Activated T-helper 17 cell treated with anti-CD3 and anti-CD28 coated beads, Interleukin-2, amount 50 U/mL, for 72 hours (primary cell): ENCODE measurements at regions not wholly inside any gene's neighbourhood (a gene's known extent, or its start where the extent isn't known, plus 50 kb on each side); places are given as distances from the start of the nearest gene placed in this dataset.
"Not testable (repeated sequence)": the region's sequence is repeated elsewhere in the genome, so short reads cannot be mapped to it uniquely, and the experiment has no call there.

Source experiments
- ATAC-seq: fragments of 150-1000 bp; cut with Tn5 transposase; replicated peaks from 2 replicates; pipeline ENCODE4 v1.10.0; 2021; ENCODE audit warnings: mild to moderate bottlenecking, moderate library complexity
- H3K27ac Mint-ChIP-seq: one replicate; pipeline ENCODE4 v1.8.0; 2022; ENCODE audit warnings: mixed read lengths
- H3K27me3 Mint-ChIP-seq: one replicate; pipeline ENCODE4 v1.8.0; 2022; ENCODE audit warnings: mixed read lengths
- H3K36me3 Mint-ChIP-seq: one replicate; pipeline ENCODE4 v1.8.0; 2022; ENCODE audit warnings: low read depth, mild to moderate bottlenecking, mixed read lengths
- H3K4me1 Mint-ChIP-seq: one replicate; pipeline ENCODE4 v1.8.0; 2022; ENCODE audit warnings: mixed read lengths
- H3K4me3 Mint-ChIP-seq: one replicate; pipeline ENCODE4 v1.8.0; 2022; ENCODE audit warnings: mild to moderate bottlenecking, mixed read lengths
- H3K9me3 Mint-ChIP-seq: one replicate; pipeline ENCODE4 v1.8.0; 2022; ENCODE audit warnings: mixed read lengths

DNA sequence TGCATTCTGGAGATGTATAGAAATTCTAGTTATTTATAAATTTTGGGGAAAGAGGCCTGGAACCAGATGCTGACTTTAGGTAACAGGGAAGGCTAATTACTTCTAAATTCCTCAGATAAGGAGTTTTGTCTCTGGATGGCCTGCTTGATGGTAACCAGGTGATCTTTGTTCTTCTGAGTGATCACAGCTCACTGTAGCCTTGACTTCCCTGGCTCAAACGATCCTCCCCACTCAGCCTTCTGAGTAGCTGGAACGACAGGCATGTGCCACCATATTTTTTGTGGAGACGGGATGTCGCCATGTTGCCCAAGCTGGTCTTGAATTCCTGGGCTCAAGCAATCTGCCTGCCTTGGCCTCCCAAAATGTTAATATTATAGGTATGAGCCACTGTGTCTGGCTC lies 54.4 kb upstream of the MSH6 start:
- H3K4me1 Mint-ChIP-seq = no peaks in the 10 kb centered on the region
- no peaks in the 10 kb centered on the region for H3K36me3 Mint-ChIP-seq

DNA sequence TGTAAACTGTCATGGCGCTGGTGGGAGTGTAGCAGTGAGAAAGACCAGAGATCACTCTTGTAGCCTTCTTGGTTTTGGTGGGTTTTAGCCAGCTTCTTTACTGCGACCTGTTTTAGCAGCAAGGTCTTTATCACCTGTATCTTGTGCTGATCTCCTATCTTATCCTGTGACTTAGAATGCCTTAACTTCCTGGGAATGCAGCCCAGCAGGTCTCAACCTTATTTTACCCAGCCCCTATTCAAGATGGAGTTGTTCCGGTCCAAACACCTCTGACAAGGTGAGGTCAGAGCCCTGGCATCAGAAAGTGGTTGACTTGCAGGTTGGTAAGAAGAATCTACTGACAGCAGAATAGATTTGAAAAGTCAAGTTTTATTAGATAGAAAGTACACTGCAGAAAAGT lies 55.0 kb upstream of the MSH6 start:
- H3K36me3 Mint-ChIP-seq = no peaks in the 10 kb centered on the region
- no peaks in the 10 kb centered on the region for H3K4me1 Mint-ChIP-seq

More for the DNA sequence above, 54.4 kb upstream of the MSH6 start:
- H3K9me3 Mint-ChIP-seq = no peaks in the 10 kb centered on the region
- no peak overlapping the region for H3K4me3 Mint-ChIP-seq
- no peaks in the 10 kb centered on the region for H3K27me3 Mint-ChIP-seq
- no peak for ATAC-seq
- H3K27ac Mint-ChIP-seq = no peak overlapping the region

DNA sequence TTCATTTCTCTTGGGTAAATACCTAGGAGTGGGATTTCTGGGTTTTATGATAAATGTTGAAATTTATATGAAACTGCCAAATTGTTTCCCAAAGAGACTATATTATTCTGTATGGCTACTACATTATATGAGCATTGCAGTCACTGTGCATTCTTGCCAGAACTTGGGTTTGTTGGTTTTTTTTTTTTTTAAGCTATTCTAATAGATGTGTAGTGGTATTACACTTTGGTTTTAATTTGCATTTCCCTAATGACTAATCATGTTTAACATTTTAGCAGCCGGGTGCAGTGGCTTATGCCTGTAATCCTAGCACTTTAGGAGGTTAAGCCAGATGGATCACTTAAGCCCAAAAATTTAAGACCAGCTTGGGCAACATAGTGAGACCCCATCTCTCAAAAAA lies 56.0 kb upstream of the MSH6 start:
- H3K27ac Mint-ChIP-seq, H3K36me3 Mint-ChIP-seq, H3K27me3 Mint-ChIP-seq, H3K4me1 Mint-ChIP-seq, H3K4me3 Mint-ChIP-seq, H3K9me3 Mint-ChIP-seq: not testable (repeated sequence)
- ATAC-seq = peak; percentile 35

More for the DNA sequence above, 55.0 kb upstream of the MSH6 start:
- ATAC-seq = no peak
- H3K27me3 Mint-ChIP-seq = no peaks in the 10 kb centered on the region
- H3K27ac Mint-ChIP-seq = no peak overlapping the region
- H3K9me3 Mint-ChIP-seq = no peaks in the 10 kb centered on the region
- H3K4me3 Mint-ChIP-seq = no peak overlapping the region

DNA sequence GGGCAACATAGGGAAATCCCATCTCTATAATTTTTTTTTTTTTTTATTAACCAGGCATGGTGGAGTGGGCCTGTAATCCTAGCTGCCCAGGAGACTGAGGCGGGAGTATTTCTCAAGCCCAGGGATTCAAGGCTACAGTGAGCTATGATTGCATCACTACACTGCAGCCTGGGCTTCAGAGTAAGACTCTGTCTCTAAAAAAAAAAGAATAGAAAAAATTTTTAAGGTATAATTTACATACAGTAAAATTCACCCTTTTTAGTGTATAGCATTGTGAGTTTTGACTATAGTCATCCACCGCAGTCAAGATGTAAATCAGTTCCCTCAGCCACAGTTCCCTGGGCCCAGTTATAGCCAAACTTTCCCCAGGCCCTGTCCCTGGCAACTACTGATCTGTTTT lies 57.1 kb upstream of the MSH6 start:
- no peaks in the 10 kb centered on the region for H3K36me3 Mint-ChIP-seq
- H3K4me1 Mint-ChIP-seq = no peaks in the 10 kb centered on the region
- no peak for ATAC-seq
- no peak overlapping the region for H3K27ac Mint-ChIP-seq
- no peaks in the 10 kb centered on the region for H3K9me3 Mint-ChIP-seq
- no peak overlapping the region for H3K4me3 Mint-ChIP-seq
- H3K27me3 Mint-ChIP-seq = no peaks in the 10 kb centered on the region

DNA sequence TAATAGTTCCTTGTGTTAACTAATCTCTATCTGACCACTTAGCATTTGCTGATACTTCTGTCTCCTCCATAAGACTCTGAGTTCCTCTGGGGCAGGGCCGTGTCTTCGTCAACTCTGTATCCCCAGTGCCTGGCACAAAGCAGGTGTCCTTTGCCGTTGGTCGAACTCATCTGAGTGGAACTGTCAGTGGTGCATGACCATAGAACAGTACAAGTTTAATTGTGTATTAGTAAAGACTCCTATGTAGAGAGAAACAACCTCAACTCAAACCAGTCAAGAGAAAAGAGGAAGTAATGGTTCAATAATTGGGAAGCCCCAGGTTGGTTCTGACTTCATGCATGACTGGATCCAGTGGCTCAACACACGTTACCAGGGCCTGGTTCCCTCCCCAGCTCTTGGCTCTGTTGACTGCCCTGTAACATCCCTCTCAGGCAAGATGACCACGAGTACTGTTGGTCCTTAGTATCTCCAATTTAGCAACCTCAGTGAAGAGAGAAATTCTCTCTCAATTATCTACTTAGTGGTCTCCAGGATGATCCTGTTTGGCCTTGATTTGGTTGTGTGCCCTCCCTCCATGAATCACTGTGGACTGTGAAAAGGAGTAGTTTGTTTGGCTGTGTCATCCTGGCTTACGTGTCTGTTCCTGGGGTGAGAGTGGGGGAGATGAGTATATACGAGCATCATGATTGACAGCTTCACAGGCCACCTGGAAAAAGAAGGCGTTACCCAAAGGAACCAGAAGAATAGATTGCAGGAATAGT lies 58.5 kb upstream of the MSH6 start:
- H3K36me3 Mint-ChIP-seq = no peaks in the 10 kb centered on the region
- H3K9me3 Mint-ChIP-seq = no peaks in the 10 kb centered on the region
- H3K27ac Mint-ChIP-seq = no peak overlapping the region
- H3K4me1 Mint-ChIP-seq = no peaks in the 10 kb centered on the region
- H3K4me3 Mint-ChIP-seq = no peak overlapping the region
- peak; percentile 35 for ATAC-seq
- no peaks in the 10 kb centered on the region for H3K27me3 Mint-ChIP-seq

DNA sequence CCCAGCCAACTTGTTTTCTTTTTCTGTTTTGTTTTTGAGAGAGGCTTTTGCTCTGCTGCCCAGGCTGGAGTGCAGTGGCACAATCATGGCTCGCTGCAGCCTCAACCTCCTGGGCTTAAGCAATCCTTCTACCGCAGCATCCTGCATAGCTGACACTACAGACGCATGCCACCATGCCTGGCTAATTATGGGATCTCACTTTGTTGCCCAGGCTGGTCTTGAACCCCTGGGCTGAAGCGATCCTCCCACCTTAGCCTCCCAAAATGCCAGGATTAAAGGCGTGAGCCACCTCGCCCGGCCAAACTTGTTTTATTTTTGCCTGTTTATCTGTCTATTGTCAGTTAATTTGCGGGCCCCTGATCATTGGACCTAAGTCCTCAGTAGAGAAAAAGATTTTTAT lies 61.6 kb upstream of the MSH6 start:
- no peak for ATAC-seq

DNA sequence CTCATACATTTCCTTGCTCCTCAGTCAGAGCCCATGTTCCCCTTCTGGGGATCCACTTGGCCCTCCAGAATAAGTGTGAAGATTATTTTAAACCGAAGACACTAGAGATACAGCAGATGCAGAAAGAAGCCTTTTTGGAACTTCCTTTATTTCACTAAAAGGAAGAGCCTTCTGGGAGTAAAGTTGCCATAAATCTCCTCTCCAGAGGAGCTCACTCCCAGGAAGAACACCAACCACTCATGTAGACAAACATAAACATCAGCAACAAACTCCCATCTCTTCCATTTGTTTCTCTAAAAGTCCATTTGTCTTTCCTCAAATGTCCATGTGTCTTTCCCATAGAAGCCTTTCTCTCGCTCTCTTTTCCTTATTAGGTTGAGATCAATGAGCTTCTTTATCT lies 62.4 kb upstream of the MSH6 start:
- no peaks in the 10 kb centered on the region for H3K4me1 Mint-ChIP-seq
- H3K4me3 Mint-ChIP-seq = no peak overlapping the region
- H3K9me3 Mint-ChIP-seq = no peaks in the 10 kb centered on the region
- ATAC-seq = no peak
- no peaks in the 10 kb centered on the region for H3K27me3 Mint-ChIP-seq
- no peak overlapping the region for H3K27ac Mint-ChIP-seq
- H3K36me3 Mint-ChIP-seq = no peaks in the 10 kb centered on the region

More for the DNA sequence above, 61.6 kb upstream of the MSH6 start:
- no peaks in the 10 kb centered on the region for H3K9me3 Mint-ChIP-seq
- no peak overlapping the region for H3K4me3 Mint-ChIP-seq
- no peaks in the 10 kb centered on the region for H3K27me3 Mint-ChIP-seq
- no peak overlapping the region for H3K27ac Mint-ChIP-seq
- H3K36me3 Mint-ChIP-seq = no peaks in the 10 kb centered on the region
- no peaks in the 10 kb centered on the region for H3K4me1 Mint-ChIP-seq

DNA sequence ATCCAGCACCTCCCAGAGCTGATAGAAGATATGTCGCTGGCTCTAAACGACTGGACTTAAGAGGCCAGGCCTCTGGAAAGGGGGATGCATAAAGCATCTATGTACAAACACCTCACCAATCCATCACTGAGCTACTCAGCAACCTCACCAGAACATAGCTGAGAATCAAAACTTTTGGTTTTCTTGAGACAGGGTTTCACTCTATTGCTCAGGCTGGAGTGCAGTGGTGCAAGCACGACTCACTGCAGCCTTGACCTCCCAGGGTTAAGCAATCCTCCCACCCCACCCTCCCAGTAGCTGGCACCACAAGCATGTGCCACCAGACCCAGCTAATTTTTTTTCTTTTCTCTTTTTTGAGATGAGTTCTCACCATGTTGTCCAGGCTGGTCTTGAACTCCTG lies 62.9 kb upstream of the MSH6 start:
- H3K27ac Mint-ChIP-seq = no peak overlapping the region
- no peaks in the 10 kb centered on the region for H3K27me3 Mint-ChIP-seq
- peak; percentile 46 for ATAC-seq
- no peaks in the 10 kb centered on the region for H3K9me3 Mint-ChIP-seq
- no peaks in the 10 kb centered on the region for H3K4me1 Mint-ChIP-seq
- H3K36me3 Mint-ChIP-seq = no peaks in the 10 kb centered on the region
- no peak overlapping the region for H3K4me3 Mint-ChIP-seq

DNA sequence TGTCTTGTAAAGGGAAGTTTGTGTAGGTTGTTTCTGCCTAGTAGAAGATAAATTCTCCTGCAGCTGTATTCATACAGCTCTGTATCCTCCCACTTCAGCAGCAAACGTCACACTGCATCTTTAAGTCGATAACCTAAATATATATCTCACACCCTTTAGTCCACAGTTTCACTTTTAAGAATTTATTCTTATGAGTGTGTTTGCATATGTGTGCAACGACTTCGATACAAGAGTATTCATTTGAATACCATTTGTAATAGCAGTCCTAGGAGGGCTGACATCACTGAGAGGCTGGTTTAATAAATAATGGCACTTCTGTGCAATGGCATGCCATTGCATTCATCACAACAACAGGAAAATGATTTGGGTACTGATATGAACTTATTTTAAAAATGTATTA lies 63.8 kb upstream of the MSH6 start:
- Mint-ChIP-seq H3K36me3 (no peaks in the 10 kb centered on the region), H3K27ac (peak overlapping the region; percentile 61), H3K4me1 (no peaks in the 10 kb centered on the region), H3K4me3 (no peak overlapping the region), H3K27me3 (no peaks in the 10 kb centered on the region), H3K9me3 (no peaks in the 10 kb centered on the region)
- peak; percentile 55 for ATAC-seq

DNA sequence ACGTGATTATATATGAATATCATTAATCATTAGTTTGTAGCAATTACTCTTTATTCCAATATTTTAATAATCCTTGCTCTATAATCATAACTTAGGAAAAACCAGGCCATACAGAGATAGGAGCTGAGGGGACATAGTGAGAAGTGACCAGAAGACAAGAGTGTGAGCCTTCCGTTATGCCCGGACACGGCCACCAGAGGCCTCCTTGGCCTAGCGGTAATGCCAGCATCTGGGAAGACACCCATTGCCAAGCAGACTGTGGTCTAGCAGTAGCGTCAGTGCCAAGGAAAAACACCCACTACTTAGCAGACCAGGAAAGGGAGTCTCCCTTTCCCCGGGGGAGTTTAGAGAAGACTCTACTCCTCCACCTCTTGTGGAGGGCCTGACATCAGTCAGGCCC lies 66.6 kb upstream of the MSH6 start:
- H3K27ac Mint-ChIP-seq, H3K9me3 Mint-ChIP-seq, ATAC-seq, H3K4me1 Mint-ChIP-seq, H3K4me3 Mint-ChIP-seq, H3K36me3 Mint-ChIP-seq, H3K27me3 Mint-ChIP-seq: not testable (repeated sequence)

DNA sequence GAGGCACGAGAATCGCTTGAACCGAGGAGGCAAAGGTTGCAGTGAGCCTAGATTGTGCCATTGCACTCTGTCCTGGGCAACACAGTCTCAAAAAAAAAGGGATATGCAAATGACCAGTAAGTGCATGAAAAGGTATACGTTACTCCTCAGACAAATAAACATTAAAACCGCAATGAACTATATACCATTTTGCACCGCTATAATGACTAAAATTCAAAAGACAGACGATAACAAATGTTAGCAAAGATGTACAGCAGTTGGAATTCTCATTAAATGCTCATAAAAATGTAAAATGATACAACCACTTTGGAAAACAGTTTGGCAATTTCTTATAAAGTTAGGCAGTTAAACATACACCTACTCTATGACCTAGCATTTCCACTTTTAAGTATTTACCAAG lies 67.4 kb upstream of the MSH6 start:
- Mint-ChIP-seq H3K27ac (no peak overlapping the region), H3K9me3 (no peaks in the 10 kb centered on the region), H3K27me3 (no peaks in the 10 kb centered on the region), H3K4me1 (no peaks in the 10 kb centered on the region), H3K36me3 (no peaks in the 10 kb centered on the region), H3K4me3 (no peak overlapping the region)
- ATAC-seq = no peak

DNA sequence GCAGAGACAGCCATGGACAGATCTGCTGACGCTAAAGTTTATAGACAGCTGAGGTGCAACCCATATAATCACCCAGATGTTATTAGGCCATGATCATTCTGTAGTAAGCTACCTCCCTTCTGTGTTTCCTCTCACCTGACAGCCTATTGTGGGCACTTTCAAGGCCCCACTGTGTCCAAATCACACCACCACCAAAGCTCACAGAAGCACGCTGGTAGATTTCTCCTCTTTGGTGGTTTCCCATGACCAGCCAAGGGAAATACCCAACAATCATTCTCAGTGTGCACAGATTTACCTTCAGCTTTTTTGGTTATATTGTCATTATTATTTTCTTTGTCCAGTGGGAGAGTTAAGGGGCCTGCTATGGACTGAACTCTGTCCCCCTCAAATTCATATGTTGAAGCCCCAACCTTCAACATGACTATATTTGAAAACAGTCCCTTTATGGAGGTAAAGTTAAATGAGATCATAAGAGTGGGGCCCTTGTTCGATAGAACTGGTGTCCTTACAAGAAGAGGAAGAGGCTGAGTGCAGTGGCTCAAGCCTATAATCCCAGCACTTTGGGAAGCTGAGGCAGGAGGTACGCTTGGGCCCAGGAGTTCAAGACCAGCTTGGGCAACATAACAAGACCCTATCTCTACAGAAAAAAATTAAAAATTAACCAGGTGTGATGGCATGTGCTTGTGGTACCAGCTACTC lies 74.0 kb upstream of the MSH6 start:
- Mint-ChIP-seq H3K27ac (no peak overlapping the region), H3K4me3 (no peak overlapping the region), H3K27me3 (peaks cover 3% of the 10 kb centered on the region), H3K36me3 (no peaks in the 10 kb centered on the region), H3K9me3 (no peaks in the 10 kb centered on the region), H3K4me1 (no peaks in the 10 kb centered on the region)
- peak; percentile 19 for ATAC-seq

DNA sequence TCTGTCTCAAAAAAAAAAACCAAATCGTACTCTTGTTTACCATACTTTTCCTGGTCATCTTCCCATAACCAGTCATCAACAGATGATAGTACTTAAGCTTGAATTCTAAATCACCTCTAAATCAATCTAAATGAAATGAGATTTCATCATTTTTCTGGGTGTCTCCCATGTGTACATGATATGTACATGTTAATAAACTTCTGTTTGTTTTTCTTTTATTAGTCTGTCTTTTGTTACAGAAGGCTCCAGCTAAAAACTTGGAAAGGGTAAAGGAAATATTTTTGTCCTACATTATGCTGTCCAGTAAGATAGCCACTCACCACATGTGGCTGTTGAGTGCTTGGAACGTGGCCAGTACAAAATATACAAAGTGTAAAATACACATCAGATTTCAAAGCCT lies 78.7 kb upstream of the MSH6 start:
- Mint-ChIP-seq H3K27me3 (peaks cover 10% of the 10 kb centered on the region), H3K4me1 (no peaks in the 10 kb centered on the region), H3K36me3 (no peaks in the 10 kb centered on the region), H3K27ac (no peak overlapping the region), H3K9me3 (peaks cover 6% of the 10 kb centered on the region), H3K4me3 (no peak overlapping the region)
- ATAC-seq = no peak

DNA sequence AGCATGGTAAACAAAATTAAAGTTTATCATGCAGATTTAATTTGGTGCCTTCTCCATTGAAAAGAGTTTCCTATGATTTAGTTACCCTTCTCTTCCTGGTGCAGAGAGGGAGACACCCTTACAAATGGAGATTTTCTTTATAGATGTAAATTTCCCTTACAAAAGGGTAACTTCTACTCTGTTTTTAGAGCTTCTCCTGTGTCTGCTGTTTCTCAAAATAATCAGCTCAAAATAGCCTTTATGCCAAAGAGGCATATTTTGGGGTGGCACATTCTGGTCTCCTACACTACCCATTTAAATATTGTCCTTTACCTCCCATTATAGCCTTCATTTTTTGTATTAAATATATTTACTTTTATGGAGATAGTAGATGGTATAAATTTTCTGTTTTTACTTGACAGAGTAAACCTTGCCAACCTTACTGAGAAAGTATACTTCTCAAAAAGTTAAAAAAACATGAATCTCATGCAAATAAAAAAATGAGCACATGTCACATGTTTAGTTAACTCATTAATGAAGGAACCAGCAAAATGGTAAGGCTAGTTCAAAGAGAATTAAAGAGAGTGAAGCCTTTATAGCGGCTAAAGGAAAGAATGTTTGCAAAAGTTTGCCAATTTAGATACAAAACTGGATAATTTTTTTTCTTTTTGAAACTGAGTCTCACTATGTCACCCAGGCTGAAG lies 83.3 kb upstream of the MSH6 start:
- Mint-ChIP-seq H3K27ac (no peak overlapping the region), H3K4me1 (no peaks in the 10 kb centered on the region), H3K9me3 (peaks cover 6% of the 10 kb centered on the region), H3K27me3 (peaks cover 7% of the 10 kb centered on the region), H3K36me3 (no peaks in the 10 kb centered on the region), H3K4me3 (no peak overlapping the region)
- no peak for ATAC-seq

DNA sequence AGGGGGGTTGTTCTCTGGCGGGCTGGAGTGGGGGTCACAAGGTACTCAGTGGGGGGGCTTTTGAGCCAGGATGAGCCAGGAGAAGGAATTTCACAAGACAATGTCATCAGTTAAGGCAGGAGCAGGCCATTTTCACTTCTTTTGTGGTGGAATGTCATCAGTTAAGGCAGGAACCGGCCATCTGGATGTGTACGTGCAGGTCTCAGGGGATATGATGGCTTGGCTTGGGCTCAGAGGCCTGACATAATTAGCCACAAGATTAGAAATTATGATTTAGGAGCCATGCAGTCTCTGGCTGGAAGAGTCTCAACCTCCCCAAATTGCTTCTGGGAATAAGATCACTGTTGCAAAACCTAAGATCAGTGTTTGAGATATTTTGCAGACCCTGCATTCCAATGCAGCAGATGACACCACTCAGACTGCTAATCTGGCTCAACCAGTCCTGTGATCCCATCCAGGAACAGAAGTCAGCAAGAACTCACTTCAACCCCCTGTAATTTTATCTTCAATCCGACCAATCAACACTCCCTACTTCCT lies 84.4 kb upstream of the MSH6 start:
- not testable (repeated sequence) for H3K9me3 Mint-ChIP-seq, H3K4me3 Mint-ChIP-seq, H3K27ac Mint-ChIP-seq, H3K4me1 Mint-ChIP-seq, H3K36me3 Mint-ChIP-seq, H3K27me3 Mint-ChIP-seq, ATAC-seq
